ENCODE measurements at regions not wholly inside any gene's neighbourhood (a gene's known extent, or its start where the extent isn't known, plus 50 kb on each side); places are given as distances from the start of the nearest gene placed in this dataset.

DNA sequence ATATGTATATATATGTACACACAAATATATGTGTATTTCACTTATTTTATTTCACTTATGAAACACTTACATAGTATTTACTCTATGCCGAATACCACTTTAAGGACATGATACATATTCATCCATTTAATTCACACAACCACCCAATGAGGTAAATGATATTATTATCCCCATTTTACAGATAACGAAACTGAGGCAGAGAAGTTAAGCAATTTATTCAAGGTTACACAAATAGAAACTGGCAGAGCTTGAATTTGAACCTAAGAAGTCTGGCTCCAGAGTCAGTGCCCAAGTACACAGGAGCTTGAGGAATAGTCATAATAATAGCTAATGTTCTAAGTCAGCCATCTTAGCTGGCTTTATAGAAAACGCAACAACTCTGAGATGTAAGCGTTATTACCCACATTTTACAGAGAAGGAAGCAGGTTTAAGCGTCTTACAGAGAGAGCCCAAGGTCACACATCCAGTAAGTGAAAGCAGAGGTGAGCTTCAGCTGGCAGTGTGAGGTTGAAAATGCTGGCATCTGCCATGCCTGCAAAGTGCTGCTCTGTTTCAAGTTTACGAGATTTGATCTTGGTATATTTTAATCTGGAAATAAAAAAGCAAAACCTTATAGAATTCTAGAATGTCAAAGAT lies 326.9 kb downstream of the LPIN1 start:
- DNase-seq (ENCODE audit: low spot score in 2 of 2), result no peak
- 92 to 94% methylated on average over 6 of the region's 6 CpGs for WGBS, 2 donors
- H3K36me3 ChIP-seq, result no peaks in the 10 kb centered on the region
- no peaks in the 10 kb centered on the region for H3K9me3 ChIP-seq
- H3K27me3 ChIP-seq, result no peaks in the 10 kb centered on the region
- H3K4me1 ChIP-seq, result no peaks in the 10 kb centered on the region
- TF ChIP-seq EP300 (IDR thresholded peaks at IDR 0.05) (no peak), POLR2A (IDR thresholded peaks at IDR 0.05) (no peak)
- TF ChIP-seq, protein P1, sequence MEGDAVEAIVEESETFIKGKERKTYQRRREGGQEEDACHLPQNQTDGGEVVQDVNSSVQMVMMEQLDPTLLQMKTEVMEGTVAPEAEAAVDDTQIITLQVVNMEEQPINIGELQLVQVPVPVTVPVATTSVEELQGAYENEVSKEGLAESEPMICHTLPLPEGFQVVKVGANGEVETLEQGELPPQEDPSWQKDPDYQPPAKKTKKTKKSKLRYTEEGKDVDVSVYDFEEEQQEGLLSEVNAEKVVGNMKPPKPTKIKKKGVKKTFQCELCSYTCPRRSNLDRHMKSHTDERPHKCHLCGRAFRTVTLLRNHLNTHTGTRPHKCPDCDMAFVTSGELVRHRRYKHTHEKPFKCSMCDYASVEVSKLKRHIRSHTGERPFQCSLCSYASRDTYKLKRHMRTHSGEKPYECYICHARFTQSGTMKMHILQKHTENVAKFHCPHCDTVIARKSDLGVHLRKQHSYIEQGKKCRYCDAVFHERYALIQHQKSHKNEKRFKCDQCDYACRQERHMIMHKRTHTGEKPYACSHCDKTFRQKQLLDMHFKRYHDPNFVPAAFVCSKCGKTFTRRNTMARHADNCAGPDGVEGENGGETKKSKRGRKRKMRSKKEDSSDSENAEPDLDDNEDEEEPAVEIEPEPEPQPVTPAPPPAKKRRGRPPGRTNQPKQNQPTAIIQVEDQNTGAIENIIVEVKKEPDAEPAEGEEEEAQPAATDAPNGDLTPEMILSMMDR (IDR thresholded peaks at IDR 0.05), result no peak
- no peak overlapping the region for H3K4me3 ChIP-seq
- H3K27ac ChIP-seq, result no peak overlapping the region

- no peak overlapping the region for H3K27ac ChIP-seq
- H3K36me3 ChIP-seq, result no peaks in the 10 kb centered on the region
- no peaks in the 10 kb centered on the region for H3K27me3 ChIP-seq
- H3K9me3 ChIP-seq, result no peaks in the 10 kb centered on the region
- H3K4me1 ChIP-seq, result no peaks in the 10 kb centered on the region
- H3K4me3 ChIP-seq, result no peak overlapping the region
- 53 to 66% methylated on average over 7 of the region's 7 CpGs for WGBS, 2 donors
- no peak for DNase-seq (ENCODE audit: low spot score in 2 of 2)
- TF ChIP-seq, protein P1 (IDR thresholded peaks at IDR 0.05), result no peak
- no peak for TF ChIP-seq POLR2A (IDR thresholded peaks at IDR 0.05)
- TF ChIP-seq EP300 (IDR thresholded peaks at IDR 0.05), result no peak
These were observed 327.9 kb downstream of the LPIN1 start for GRCh38 chr2:12074126-12074844.

GRCh38 chr2:12074845-12075217 lies 328.4 kb downstream of the LPIN1 start:
- Histone ChIP-seq H3K4me1 (no peaks in the 10 kb centered on the region), H3K27me3 (no peaks in the 10 kb centered on the region), H3K9me3 (no peaks in the 10 kb centered on the region), H3K4me3 (no peak overlapping the region), H3K27ac (no peak overlapping the region), H3K36me3 (no peaks in the 10 kb centered on the region)
- WGBS, 2 donors, result 40 to 47% methylated on average over 2 of the region's 2 CpGs
- DNase-seq (ENCODE audit: low spot score in 2 of 2), result no peak
- TF ChIP-seq POLR2A (IDR thresholded peaks at IDR 0.05), result no peak

GRCh38 chr2:12075603-12076002 lies 329.2 kb downstream of the LPIN1 start:
- no peak for DNase-seq (ENCODE audit: low spot score in 2 of 2)

GRCh38 chr2:12076810-12077209 lies 330.4 kb downstream of the LPIN1 start:
- TF ChIP-seq, protein P1 (IDR thresholded peaks at IDR 0.05), result no peak
- no peak for TF ChIP-seq POLR2A (IDR thresholded peaks at IDR 0.05)
- no peak for TF ChIP-seq EP300 (IDR thresholded peaks at IDR 0.05)
- Histone ChIP-seq H3K4me3 (no peak overlapping the region), H3K9me3 (no peaks in the 10 kb centered on the region), H3K27me3 (no peaks in the 10 kb centered on the region), H3K27ac (no peak overlapping the region), H3K4me1 (no peaks in the 10 kb centered on the region), H3K36me3 (no peaks in the 10 kb centered on the region)
- no peak for DNase-seq (ENCODE audit: low spot score in 2 of 2)
- WGBS, 2 donors, result 53 to 62% methylated on average over 5 of the region's 5 CpGs

More at GRCh38 chr2:12075603-12076002, 329.2 kb downstream of the LPIN1 start:
- no peaks in the 10 kb centered on the region for H3K36me3 ChIP-seq
- no peak overlapping the region for H3K27ac ChIP-seq
- no peaks in the 10 kb centered on the region for H3K27me3 ChIP-seq
- WGBS, 2 donors, result 71 to 75% methylated on average over 3 of the region's 3 CpGs
- no peaks in the 10 kb centered on the region for H3K9me3 ChIP-seq
- no peak overlapping the region for H3K4me3 ChIP-seq
- H3K4me1 ChIP-seq, result no peaks in the 10 kb centered on the region
- no peak for TF ChIP-seq EP300 (IDR thresholded peaks at IDR 0.05)
- TF ChIP-seq, protein P1 (IDR thresholded peaks at IDR 0.05), result no peak
- no peak for TF ChIP-seq POLR2A (IDR thresholded peaks at IDR 0.05)

All from tibial nerve (tissue), 4 donors.